ENCODE measurements at regions not wholly inside any gene's neighbourhood (a gene's known extent, or its start where the extent isn't known, plus 50 kb on each side); places are given as distances from the start of the nearest gene placed in this dataset.

DNA sequence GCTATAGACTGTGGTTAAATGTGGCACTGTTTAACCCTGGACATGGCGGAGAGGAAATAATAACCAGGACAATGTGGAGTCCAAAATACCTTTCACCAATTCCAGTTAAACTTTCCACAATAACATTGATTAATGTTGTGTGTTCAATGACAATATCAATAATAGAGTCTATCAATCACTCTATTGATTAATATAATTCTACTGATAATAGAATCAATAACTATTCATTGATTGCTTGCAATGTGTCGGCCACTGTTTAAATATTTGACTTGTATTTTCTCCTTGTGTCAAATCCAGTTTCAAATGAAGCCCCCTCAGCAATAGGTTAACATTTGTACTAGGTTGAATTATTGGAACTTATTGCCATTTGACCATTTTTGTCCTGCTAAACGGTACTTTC lies 187.0 kb downstream of the PTPN20 start:
- TF ChIP-seq CTCF (IDR thresholded peaks at IDR 0.05) = no peak
- Histone ChIP-seq H3K27me3 (no peaks in the 10 kb centered on the region), H3K36me3 (no peaks in the 10 kb centered on the region), H3K4me1 (ENCODE audit: control insufficient read depth in 1 of 2, insufficient read depth in 1 of 2, low read depth in 1 of 2, low read length in 1 of 2) (no peaks in the 10 kb centered on the region), H3K4me3 (ENCODE audit: low read depth in 1 of 2, low read length in 1 of 2) (no peak overlapping the region), H3K27ac (no peak overlapping the region), H3K9me3 (no peaks in the 10 kb centered on the region)

- Histone ChIP-seq H3K36me3 (no peaks in the 10 kb centered on the region), H3K4me3 (ENCODE audit: low read depth in 1 of 2, low read length in 1 of 2) (no peak overlapping the region), H3K4me1 (ENCODE audit: control insufficient read depth in 1 of 2, insufficient read depth in 1 of 2, low read depth in 1 of 2, low read length in 1 of 2) (no peaks in the 10 kb centered on the region), H3K27ac (no peak overlapping the region), H3K9me3 (no peaks in the 10 kb centered on the region), H3K27me3 (no peaks in the 10 kb centered on the region)
- TF ChIP-seq CTCF (IDR thresholded peaks at IDR 0.05) = no peak
These were observed 187.7 kb downstream of the PTPN20 start for GRCh38 chr10:47098964-47099363.

GRCh38 chr10:47099474-47099873 lies 188.2 kb downstream of the PTPN20 start:
- H3K9me3 ChIP-seq = no peaks in the 10 kb centered on the region
- H3K4me1 ChIP-seq (ENCODE audit: control insufficient read depth in 1 of 2, insufficient read depth in 1 of 2, low read depth in 1 of 2, low read length in 1 of 2) = no peaks in the 10 kb centered on the region
- TF ChIP-seq CTCF (IDR thresholded peaks at IDR 0.05) = no peak
- H3K27me3 ChIP-seq = no peaks in the 10 kb centered on the region
- no peak overlapping the region for H3K27ac ChIP-seq
- H3K36me3 ChIP-seq = no peaks in the 10 kb centered on the region
- H3K4me3 ChIP-seq (ENCODE audit: low read depth in 1 of 2, low read length in 1 of 2) = no peak overlapping the region

DNA sequence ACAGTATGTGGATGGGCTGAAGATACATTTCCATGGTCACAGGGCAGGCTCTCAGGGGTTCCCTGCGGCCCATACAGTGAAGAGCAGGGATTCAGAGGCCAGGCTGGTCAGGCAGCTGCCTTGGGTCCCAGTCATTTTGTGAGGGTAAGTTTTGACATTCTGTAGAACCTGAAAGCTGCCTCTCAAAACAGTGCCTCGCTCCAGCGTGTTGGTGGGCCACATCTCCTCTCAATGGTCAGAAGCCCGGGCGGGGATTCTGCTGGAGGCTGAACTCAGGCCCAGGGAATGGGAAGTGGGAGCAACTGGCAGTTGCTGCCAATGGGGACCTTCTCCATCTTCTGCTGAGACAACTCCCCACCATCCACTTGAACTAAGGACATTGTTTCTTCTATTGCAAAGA lies 190.0 kb downstream of the PTPN20 start:
- H3K27ac ChIP-seq = no peak overlapping the region
- TF ChIP-seq CTCF (IDR thresholded peaks at IDR 0.05) = no peak
- H3K4me1 ChIP-seq (ENCODE audit: control insufficient read depth in 1 of 2, insufficient read depth in 1 of 2, low read depth in 1 of 2, low read length in 1 of 2) = no peaks in the 10 kb centered on the region
- no peak overlapping the region for H3K4me3 ChIP-seq (ENCODE audit: low read depth in 1 of 2, low read length in 1 of 2)
- no peaks in the 10 kb centered on the region for H3K36me3 ChIP-seq
- H3K27me3 ChIP-seq = no peaks in the 10 kb centered on the region
- H3K9me3 ChIP-seq = no peaks in the 10 kb centered on the region

- no peaks in the 10 kb centered on the region for H3K36me3 ChIP-seq
- no peak for TF ChIP-seq CTCF (IDR thresholded peaks at IDR 0.05)
- H3K4me1 ChIP-seq (ENCODE audit: control insufficient read depth in 1 of 2, insufficient read depth in 1 of 2, low read depth in 1 of 2, low read length in 1 of 2) = no peaks in the 10 kb centered on the region
- H3K9me3 ChIP-seq = no peaks in the 10 kb centered on the region
- no peak overlapping the region for H3K4me3 ChIP-seq (ENCODE audit: low read depth in 1 of 2, low read length in 1 of 2)
- no peaks in the 10 kb centered on the region for H3K27me3 ChIP-seq
- H3K27ac ChIP-seq = no peak overlapping the region
These were observed 190.6 kb downstream of the PTPN20 start for GRCh38 chr10:47101807-47102206.

- Histone ChIP-seq H3K4me1 (ENCODE audit: control insufficient read depth in 1 of 2, insufficient read depth in 1 of 2, low read depth in 1 of 2, low read length in 1 of 2) (no peaks in the 10 kb centered on the region), H3K4me3 (ENCODE audit: low read depth in 1 of 2, low read length in 1 of 2) (no peak overlapping the region), H3K36me3 (no peaks in the 10 kb centered on the region), H3K27me3 (no peaks in the 10 kb centered on the region), H3K27ac (no peak overlapping the region), H3K9me3 (no peaks in the 10 kb centered on the region)
- TF ChIP-seq CTCF (IDR thresholded peaks at IDR 0.05) = no peak
These were observed 192.9 kb downstream of the PTPN20 start for GRCh38 chr10:47104151-47104605.
